Right renal pelvis (tissue), 4 donors: ENCODE measurements at regions not wholly inside any gene's neighbourhood (a gene's known extent, or its start where the extent isn't known, plus 50 kb on each side); places are given as distances from the start of the nearest gene placed in this dataset.

Experiments
- DNase-seq, 4 donors: peaks; one replicate each; pipeline ENCODE4 v3.0.0-alpha.2; 2013; ENCODE audit warnings: low read depth in 4 of 4, low spot score in 3 of 4, missing footprints in 1 of 4

DNA sequence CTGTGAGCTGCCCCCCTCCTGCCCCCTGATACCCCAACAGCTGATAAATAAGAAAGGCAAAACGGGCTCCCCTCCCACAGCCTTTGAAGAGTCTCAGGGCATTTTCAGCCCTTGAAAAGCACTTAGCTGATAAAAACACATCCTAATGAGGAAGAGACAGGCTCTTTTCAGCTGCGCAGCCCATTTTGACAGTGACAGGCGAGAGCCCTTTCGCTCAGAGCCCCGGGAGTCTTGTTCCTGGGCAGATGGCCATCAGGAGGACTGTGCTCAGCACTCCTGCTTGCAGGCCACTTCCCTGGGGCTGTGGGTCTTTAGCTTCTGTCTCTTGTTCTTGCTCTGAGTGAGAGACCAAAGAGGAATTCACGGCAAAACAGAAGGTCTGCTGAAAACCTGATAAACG, 757.2 kb downstream of the BRD1 start:
- DNase-seq: no peak

- DNase-seq: no peak
Measured at GRCh38 chr22:49068861-49069500, 758.7 kb downstream of the BRD1 start.

- no peak for DNase-seq
Measured at GRCh38 chr22:49067504-49067903, 760.2 kb downstream of the BRD1 start.

- DNase-seq: no peak
Measured at GRCh38 chr22:49066619-49067018, 761.1 kb downstream of the BRD1 start.

DNA sequence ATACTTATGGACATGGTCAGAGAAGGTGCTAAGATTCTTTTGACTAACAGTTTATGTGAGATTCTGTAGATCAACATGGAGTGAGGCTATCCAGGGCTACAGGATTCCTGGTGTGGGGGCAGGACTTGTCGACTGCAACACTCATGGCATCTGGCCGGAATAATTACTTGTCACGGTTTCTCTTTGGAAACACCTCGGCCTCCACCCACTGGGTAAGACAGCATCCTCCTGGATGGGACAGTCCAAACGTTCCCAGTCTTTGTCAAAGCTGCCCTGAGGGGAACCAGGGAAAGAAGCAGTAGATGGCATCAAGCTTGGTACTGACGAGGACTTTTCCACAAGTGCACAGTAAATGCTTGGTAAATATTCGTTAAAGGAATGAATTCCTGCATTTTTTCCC, 762.8 kb downstream of the BRD1 start:
- DNase-seq: no peak

DNA sequence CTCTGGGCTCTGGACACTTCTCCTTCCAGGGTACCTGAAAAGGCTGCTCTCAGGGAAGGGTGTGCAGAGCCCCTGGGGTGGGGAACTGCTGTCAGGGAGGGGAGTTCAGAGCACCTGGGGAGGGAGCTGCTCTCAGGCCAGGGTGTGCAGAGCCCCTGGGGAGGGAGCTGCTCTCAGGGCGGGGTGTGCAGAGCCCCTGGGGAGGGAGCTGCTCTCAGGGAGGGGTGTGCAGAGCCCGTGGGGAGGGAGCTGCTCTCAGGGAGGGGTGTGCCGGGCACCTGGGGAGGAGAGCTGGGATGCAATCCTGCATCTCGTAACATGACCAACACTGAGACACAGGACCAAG, 764.2 kb downstream of the BRD1 start:
- DNase-seq: no peak

GRCh38 chr22:49062802-49063544, 764.7 kb downstream of the BRD1 start:
- DNase-seq: no peak

- DNase-seq: no peak
Measured at GRCh38 chr22:49062155-49062801, 765.4 kb downstream of the BRD1 start.

DNA sequence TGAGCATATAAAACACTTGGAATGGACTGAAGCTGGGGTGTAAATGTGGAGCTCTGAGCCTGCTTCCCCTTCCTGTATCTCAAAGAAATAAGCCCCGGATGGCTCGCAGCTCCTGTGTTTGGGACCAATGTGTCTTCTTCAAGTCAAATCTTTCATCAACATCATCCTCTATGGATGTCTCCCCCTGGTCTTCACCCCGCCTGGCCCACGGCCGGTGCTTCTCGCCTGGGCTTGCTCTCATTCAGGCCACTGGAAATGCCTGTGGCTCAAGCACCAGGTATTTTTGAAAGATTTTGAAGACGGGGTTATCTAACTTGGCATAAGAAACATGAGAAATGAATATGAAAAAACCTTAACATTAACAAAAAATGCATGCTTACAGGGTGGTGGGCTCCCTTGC, 769.8 kb downstream of the BRD1 start:
- no peak for DNase-seq

GRCh38 chr22:49056301-49056700, 771.4 kb downstream of the BRD1 start:
- DNase-seq: no peak

DNA sequence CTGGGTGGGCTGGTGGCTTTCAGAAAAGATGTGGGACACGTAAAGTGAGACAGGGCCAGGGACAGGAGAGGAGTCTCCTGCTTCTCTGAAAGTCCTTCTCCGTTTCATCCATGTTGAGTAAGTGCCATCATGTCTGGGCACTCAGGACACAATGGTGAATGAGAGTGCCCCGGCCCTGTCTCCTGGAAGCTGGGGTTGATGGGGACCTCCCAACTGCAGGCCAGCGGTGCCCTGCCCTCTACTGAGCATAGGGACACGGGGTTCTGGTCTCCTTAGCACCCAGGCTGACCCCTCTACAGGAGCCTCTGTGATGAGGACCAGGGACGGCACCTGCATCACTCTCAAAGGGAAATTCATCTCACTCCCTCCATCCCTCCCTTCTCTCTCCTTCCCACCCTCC, 772.3 kb downstream of the BRD1 start:
- no peak for DNase-seq

- no peak for DNase-seq
Measured at GRCh38 chr22:49053578-49053977, 774.1 kb downstream of the BRD1 start.

DNA sequence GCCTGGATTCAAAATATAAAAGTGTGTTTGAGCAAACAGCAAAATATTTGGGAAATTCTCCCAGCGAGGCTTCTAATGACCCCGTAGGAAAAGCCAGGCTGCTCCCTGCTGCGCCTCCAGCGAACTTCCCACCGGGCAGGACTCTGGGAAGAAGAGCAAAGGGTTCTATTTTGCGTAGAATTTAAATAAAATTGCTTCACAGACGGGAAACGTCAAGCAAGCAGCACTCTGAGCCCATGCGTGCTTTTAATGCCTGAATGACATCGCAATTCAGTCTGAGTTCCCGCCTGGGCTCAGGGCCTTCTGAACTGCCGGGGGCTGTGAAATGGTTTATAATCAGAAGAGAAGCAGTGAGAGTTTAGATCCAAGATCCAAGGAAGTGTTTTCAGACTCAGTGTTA, 775.1 kb downstream of the BRD1 start:
- DNase-seq: no peak

GRCh38 chr22:49052023-49052538, 775.6 kb downstream of the BRD1 start:
- DNase-seq: no peak

GRCh38 chr22:49051491-49052022, 776.1 kb downstream of the BRD1 start:
- no peak for DNase-seq

DNA sequence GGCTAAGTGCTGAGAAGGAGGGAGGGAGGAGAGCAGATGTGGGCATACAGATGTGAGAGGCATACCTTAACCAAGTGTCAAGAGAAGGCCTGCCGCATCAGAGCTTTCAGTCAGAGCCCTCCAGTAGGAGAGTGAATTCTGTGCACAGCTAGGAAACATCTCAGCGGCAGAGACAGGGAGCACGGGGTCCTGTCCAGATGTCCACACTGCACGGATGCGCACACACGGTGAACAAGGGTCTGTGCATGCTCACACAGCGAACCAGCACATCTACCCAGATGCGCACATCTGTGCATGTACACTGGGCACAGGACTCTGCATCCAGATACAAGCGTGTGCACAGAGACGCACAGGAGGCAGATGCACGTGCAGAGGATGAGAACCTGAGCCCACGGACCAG, 778.0 kb downstream of the BRD1 start:
- DNase-seq: no peak

GRCh38 chr22:49048591-49048990, 779.1 kb downstream of the BRD1 start:
- no peak for DNase-seq

GRCh38 chr22:49047447-49047846, 780.2 kb downstream of the BRD1 start:
- DNase-seq: no peak

- DNase-seq: peak in 3 of 4 donors; percentile 25 to 43 (median 33)
Measured at GRCh38 chr22:49046546-49047361, 780.9 kb downstream of the BRD1 start.

DNA sequence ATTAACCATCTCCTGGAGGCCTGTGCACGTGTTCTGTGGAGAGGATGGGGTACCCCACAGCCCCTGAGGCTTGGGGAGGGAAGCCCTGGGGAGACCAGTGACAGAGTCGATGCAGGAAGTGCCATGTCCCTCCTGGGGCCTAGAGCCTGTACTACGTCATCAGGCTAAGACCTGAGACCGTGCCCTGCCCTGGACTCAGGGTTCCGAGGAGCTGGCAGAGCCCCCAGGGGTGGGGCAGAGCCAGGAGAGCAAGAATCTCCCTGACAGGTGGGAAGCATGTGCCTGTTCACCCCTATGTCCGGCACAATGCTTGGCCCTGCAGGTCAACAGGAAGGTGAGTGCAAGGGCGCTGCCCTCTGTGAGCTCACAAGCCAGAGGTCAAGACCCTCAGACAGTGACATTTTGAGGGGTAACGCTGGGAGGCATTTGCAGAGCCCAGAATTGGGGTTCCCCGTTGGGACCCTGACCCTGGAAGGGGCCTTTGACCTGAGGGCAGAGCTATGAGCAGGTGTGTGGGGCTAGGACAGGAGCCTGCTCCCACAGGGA, 781.6 kb downstream of the BRD1 start:
- no peak for DNase-seq
